ENCODE measurements at regions not wholly inside any gene's neighbourhood (a gene's known extent, or its start where the extent isn't known, plus 50 kb on each side); places are given as distances from the start of the nearest gene placed in this dataset.

DNA sequence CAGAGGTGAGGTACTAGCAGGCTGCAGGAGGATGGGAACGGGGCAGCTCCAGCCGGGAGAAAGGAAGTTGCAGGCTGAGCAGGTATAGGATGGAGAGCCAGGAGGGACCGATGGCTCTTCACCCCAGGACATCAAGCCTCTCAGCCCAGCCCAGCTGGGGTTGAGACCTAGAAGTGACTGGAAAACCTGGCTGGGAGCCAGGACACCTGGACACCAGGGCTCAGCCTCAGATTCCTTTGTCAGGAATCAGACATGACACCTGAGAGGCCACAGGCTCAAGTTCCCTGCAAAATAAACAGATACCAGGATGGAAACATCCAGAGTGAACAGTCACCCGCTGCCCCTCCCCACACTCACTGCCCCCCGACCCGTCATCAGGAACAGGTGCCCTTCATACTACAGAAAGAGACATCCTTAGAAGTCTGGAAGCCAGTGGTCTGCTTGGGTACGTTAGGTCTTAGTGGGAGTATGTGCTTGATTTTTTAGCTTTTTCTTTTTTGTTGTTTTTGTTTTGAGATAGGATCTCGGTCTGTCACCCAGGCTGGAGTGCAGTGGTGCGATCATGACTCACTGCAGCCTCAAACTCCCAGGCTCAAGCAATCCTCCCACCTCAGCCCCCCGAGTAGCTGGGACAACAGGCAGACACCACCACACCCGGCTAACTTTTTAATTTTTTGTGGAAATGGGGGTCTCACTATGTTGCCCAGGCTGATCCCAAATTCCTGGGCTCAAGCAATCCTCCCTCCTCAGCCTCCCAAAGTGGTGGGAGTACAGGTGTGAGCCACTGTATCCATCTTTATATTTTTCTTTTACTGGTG lies 74.5 kb upstream of the CALM2 start:
- no peak overlapping the region for H4K8ac ChIP-seq (ENCODE audit: low read depth in 2 of 2, low read length in 2 of 2)
- peak overlapping the region; percentile 89 for H2AK9ac ChIP-seq (replicated peaks; ENCODE audit: low read depth, low read length, poor library complexity)
- no peaks in the 10 kb centered on the region for H3K36me3 ChIP-seq (ENCODE audit: control insufficient read depth, insufficient read depth, low read length)
- no peaks in the 10 kb centered on the region for H4K20me1 ChIP-seq (ENCODE audit: insufficient read depth, low read length)
- 0 out of 2 replicates have a peak overlapping the region, but pooled peaks have one; percentile 77 for H2AK5ac ChIP-seq (ENCODE audit: low read depth, low read length)
- no peaks in the 10 kb centered on the region for H3K27me3 ChIP-seq (ENCODE audit: control insufficient read depth, insufficient read depth, low read length)
- H3K14ac ChIP-seq (replicated peaks; ENCODE audit: low read depth, low read length) = no peak overlapping the region
- no peak overlapping the region for H3K4me2 ChIP-seq (ENCODE audit: low read depth, low read length)
- in situ Hi-C loops (cut with MboI; ENCODE audit: low sequenced_read_pairs) (no loop called here), intact Hi-C loops (cut with micrococcal nuclease) (no loop called here), dilution Hi-C loops (cut with HindIII; ENCODE audit: low sequenced_read_pairs, unreplicated experiment) (no loop called here)
- H3K27ac ChIP-seq (ENCODE audit: insufficient read depth, low read length) = no peak overlapping the region
- DNase-seq (no peak), ATAC-seq (ENCODE audit: low read depth) (no peak)
- no peak overlapping the region for H2BK5ac ChIP-seq (ENCODE audit: low read depth, low read length, poor library complexity, severe bottlenecking)
- H3K4me3 ChIP-seq (ENCODE audit: insufficient read depth, low read depth, low read length) = no peak overlapping the region
- no peaks in the 10 kb centered on the region for H3K9me3 ChIP-seq (ENCODE audit: control insufficient read depth, insufficient read depth, low read length)
- BruUV-seq (replicated peaks) = no TSS peak
- H3K79me1 ChIP-seq (ENCODE audit: low read depth in 1 of 2, low read length in 2 of 2) = no peaks in the 10 kb centered on the region
- no peak overlapping the region for H3K18ac ChIP-seq (ENCODE audit: low read depth, low read length)
- POLR2A ChIA-PET (ENCODE audit: unreplicated experiment) = no interaction called here
- no peak overlapping the region for H4K91ac ChIP-seq (ENCODE audit: insufficient read depth, low read depth, low read length)
- no peaks in the 10 kb centered on the region; the same call in 1 of the 2 replicates for H3K9me1 ChIP-seq (ENCODE audit: insufficient read depth, low read length)
- no peak overlapping the region for H2BK120ac ChIP-seq (ENCODE audit: low read depth, low read length)
- H2BK15ac ChIP-seq (ENCODE audit: low read depth, low read length) = no peak overlapping the region; the same call in 2 of the 3 replicates
- H3K56ac ChIP-seq (ENCODE audit: extremely low read depth, insufficient read depth, low read length) = no peak overlapping the region
- TF ChIP-seq MXI1 (IDR thresholded peaks at IDR 0.05; ENCODE audit: borderline replicate concordance, low read depth, low read length) (no peak), CHD1 (IDR thresholded peaks at IDR 0.05; ENCODE audit: low read depth, low read length) (no peak), FOS (IDR thresholded peaks at IDR 0.05; ENCODE audit: low read depth, low read length) (no peak), NFE2L2 (IDR thresholded peaks at IDR 0.05; ENCODE audit: low read depth, low read length) (no peak), SMC3 (IDR thresholded peaks at IDR 0.05; ENCODE audit: low read depth, low read length) (no peak), POLR2A (IDR thresholded peaks at IDR 0.05; ENCODE audit: low read depth, low read length) (no peak), MAZ (IDR thresholded peaks at IDR 0.05; ENCODE audit: borderline replicate concordance, low read depth, low read length) (no peak), CEBPB (IDR thresholded peaks at IDR 0.05; ENCODE audit: low read depth, low read length) (no peak), MAFK (IDR thresholded peaks at IDR 0.05; ENCODE audit: low read depth, low read length) (no peak), RFX5 (IDR thresholded peaks at IDR 0.05; ENCODE audit: low read depth, low read length) (no peak), BHLHE40 (IDR thresholded peaks at IDR 0.05; ENCODE audit: low read depth, low read length) (no peak)
- TF ChIP-seq, protein P1, sequence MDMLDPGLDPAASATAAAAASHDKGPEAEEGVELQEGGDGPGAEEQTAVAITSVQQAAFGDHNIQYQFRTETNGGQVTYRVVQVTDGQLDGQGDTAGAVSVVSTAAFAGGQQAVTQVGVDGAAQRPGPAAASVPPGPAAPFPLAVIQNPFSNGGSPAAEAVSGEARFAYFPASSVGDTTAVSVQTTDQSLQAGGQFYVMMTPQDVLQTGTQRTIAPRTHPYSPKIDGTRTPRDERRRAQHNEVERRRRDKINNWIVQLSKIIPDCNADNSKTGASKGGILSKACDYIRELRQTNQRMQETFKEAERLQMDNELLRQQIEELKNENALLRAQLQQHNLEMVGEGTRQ (IDR thresholded peaks at IDR 0.05; ENCODE audit: low read depth, low read length) = no peak
- TF ChIP-seq, protein P2, sequence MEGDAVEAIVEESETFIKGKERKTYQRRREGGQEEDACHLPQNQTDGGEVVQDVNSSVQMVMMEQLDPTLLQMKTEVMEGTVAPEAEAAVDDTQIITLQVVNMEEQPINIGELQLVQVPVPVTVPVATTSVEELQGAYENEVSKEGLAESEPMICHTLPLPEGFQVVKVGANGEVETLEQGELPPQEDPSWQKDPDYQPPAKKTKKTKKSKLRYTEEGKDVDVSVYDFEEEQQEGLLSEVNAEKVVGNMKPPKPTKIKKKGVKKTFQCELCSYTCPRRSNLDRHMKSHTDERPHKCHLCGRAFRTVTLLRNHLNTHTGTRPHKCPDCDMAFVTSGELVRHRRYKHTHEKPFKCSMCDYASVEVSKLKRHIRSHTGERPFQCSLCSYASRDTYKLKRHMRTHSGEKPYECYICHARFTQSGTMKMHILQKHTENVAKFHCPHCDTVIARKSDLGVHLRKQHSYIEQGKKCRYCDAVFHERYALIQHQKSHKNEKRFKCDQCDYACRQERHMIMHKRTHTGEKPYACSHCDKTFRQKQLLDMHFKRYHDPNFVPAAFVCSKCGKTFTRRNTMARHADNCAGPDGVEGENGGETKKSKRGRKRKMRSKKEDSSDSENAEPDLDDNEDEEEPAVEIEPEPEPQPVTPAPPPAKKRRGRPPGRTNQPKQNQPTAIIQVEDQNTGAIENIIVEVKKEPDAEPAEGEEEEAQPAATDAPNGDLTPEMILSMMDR (conservative IDR thresholded peaks at IDR 0.05; ENCODE audit: low read depth, low read length) = no peak
- H3K23ac ChIP-seq (ENCODE audit: low read depth, low read length) = no peak overlapping the region
- CTCF ChIA-PET = interaction anchor here (0.6 kb wide), 1 partner anchor 35 kb away, joined by 4 read pairs; no protein-coding TSS in a partner anchor
- H3K4ac ChIP-seq (ENCODE audit: low read depth, low read length) = no peak overlapping the region
- H3K9ac ChIP-seq (ENCODE audit: low read depth, low read length) = no peak overlapping the region
- WGBS, 2 experiments (ENCODE audit: extremely low coverage in 2 of 2, insufficient read length in 1 of 2) = no CpG with 5 or more reads among the region's 11 CpGs
- H4K5ac ChIP-seq (ENCODE audit: low read depth, low read length) = no peak overlapping the region
- no peak overlapping the region for H2BK20ac ChIP-seq (ENCODE audit: low read depth, low read length)
- H3K4me1 ChIP-seq (ENCODE audit: control insufficient read depth, insufficient read depth, low read length) = peaks cover 2% of the 10 kb centered on the region; the same call in 1 of the 2 replicates
- H2AFZ ChIP-seq (replicated peaks; ENCODE audit: low read length, poor library complexity) = peak overlapping the region; percentile 18

Measured in IMR-90 (cell line).